Mesendoderm (in vitro differentiated cells): ENCODE measurements at regions not wholly inside any gene's neighbourhood (a gene's known extent, or its start where the extent isn't known, plus 50 kb on each side); places are given as distances from the start of the nearest gene placed in this dataset.

Experiments
- DNase-seq: peaks from one replicate; pipeline ENCODE4 v3.0.0; 2013
- H2AK5ac ChIP-seq: 2 replicates; pipeline ENCODE4 v1.6.1; 2013; ENCODE audit warnings: low read length, inconsistent platforms
- H2BK120ac ChIP-seq: 2 replicates; pipeline ENCODE4 v1.6.1; 2013; ENCODE audit warnings: low read depth, mild to moderate bottlenecking, low read length, moderate library complexity, mixed read lengths
- H2BK15ac ChIP-seq: replicated peaks from 2 replicates; pipeline ENCODE4 v1.6.1; 2013; ENCODE audit warnings: low read depth, mild to moderate bottlenecking, moderate library complexity
- H2BK5ac ChIP-seq: 2 replicates; pipeline ENCODE4 v1.6.1; 2013; ENCODE audit warnings: low read length, inconsistent platforms
- H3K18ac ChIP-seq: 2 replicates; pipeline ENCODE4 v1.6.1; 2013; ENCODE audit warnings: mild to moderate bottlenecking, low read length, mixed read lengths
- H3K23ac ChIP-seq: one replicate; pipeline ENCODE4 v1.6.1; 2013; ENCODE audit warnings: low read length
- H3K27ac ChIP-seq: 2 replicates; pipeline ENCODE4 v1.5.1; 2013; ENCODE audit warnings: low read depth, mild to moderate bottlenecking, inconsistent platforms, low read length, moderate library complexity
- H3K27me3 ChIP-seq: 2 replicates; pipeline ENCODE4 v1.6.1; 2013; ENCODE audit warnings: low read length, control low read depth, mild to moderate bottlenecking, inconsistent platforms; ENCODE audit not compliant: insufficient read depth, poor library complexity
- H3K36me3 ChIP-seq: 2 replicates; pipeline ENCODE4 v1.6.1; 2013; ENCODE audit warnings: low read length, inconsistent platforms; ENCODE audit not compliant: control insufficient read depth, insufficient read depth
- H3K4ac ChIP-seq: one replicate; pipeline ENCODE4 v1.6.1; 2013; ENCODE audit warnings: low read depth, mild to moderate bottlenecking, low read length, moderate library complexity
- H3K4me1 ChIP-seq: 2 replicates; pipeline ENCODE4 v1.6.1; 2013; ENCODE audit warnings: low read depth, low read length, inconsistent platforms; ENCODE audit not compliant: control insufficient read depth
- H3K4me2 ChIP-seq: 2 replicates; pipeline ENCODE4 v1.6.1; 2013; ENCODE audit warnings: low read length
- H3K4me3 ChIP-seq: 2 replicates; pipeline ENCODE4 v1.5.1; 2013; ENCODE audit warnings: mild to moderate bottlenecking, low read length
- H3K56ac ChIP-seq: one replicate; pipeline ENCODE4 v1.6.1; 2013; ENCODE audit warnings: low read length
- H3K79me1 ChIP-seq: 2 replicates; pipeline ENCODE4 v1.6.1; 2013; ENCODE audit warnings: low read length, inconsistent platforms
- H3K79me2 ChIP-seq: 2 replicates; pipeline ENCODE4 v1.6.1; 2013; ENCODE audit warnings: mild to moderate bottlenecking, low read length; ENCODE audit not compliant: control insufficient read depth, insufficient read depth
- H3K9ac ChIP-seq: 2 replicates; pipeline ENCODE4 v1.6.1; 2013; ENCODE audit warnings: low read length, inconsistent platforms
- H4K5ac ChIP-seq: one replicate; pipeline ENCODE4 v1.6.1; 2013; ENCODE audit warnings: low read length
- H4K8ac ChIP-seq: one replicate; pipeline ENCODE4 v1.6.1; 2013; ENCODE audit warnings: low read depth, mild to moderate bottlenecking, control low read depth, low read length, moderate library complexity
- WGBS: extraction: QIAGEN DNeasy Blood & Tissue Kit; methylation state at CpG from one replicate; pipeline ENCODE4 v1.1.7; 2013; ENCODE audit warnings: low lambda C conversion rate, missing lambda C conversion rate; ENCODE audit not compliant: insufficient coverage; ENCODE audit errors: extremely low coverage; 5-methylcytosine and 5-hydroxymethylcytosine counted together

DNA sequence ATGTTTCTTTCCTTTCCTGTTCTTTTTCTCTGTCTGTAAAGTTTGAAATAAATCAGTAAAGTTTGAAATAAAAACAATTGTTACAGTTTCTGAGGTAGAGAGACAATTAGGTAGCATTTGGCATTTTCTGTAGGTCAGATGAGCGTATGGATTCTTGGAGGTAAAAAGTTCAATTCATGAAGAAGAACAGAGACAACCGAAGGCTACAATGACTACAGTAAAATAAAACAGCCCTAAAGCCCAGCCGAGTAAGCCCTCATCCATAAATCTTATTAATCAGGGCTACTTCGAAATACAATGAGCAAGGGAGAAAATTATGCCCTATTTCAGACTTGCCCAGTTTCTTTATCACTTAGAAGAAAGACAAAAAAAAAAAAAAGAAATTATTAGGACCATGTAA, 941.9 kb upstream of the SLC10A2 start:
- H2BK15ac ChIP-seq, result no peak overlapping the region
- H3K4me2 ChIP-seq, result no peak overlapping the region
- H3K9ac ChIP-seq, result no peak overlapping the region
- no CpG with 5 or more reads among the region's 4 CpGs for WGBS
- no peak for DNase-seq
- no peaks in the 10 kb centered on the region for H3K27me3 ChIP-seq
- H3K56ac ChIP-seq, result no peak overlapping the region
- H3K36me3 ChIP-seq, result no peaks in the 10 kb centered on the region
- no peak overlapping the region for H3K23ac ChIP-seq
- H2BK5ac ChIP-seq, result no peak overlapping the region
- no peaks in the 10 kb centered on the region for H3K79me2 ChIP-seq
- no peaks in the 10 kb centered on the region for H3K4me1 ChIP-seq
- no peak overlapping the region for H3K4me3 ChIP-seq
- no peak overlapping the region for H4K5ac ChIP-seq
- no peak overlapping the region for H2BK120ac ChIP-seq
- no peaks in the 10 kb centered on the region for H3K79me1 ChIP-seq
- no peak overlapping the region for H3K18ac ChIP-seq
- no peak overlapping the region for H3K4ac ChIP-seq
- no peak overlapping the region for H3K27ac ChIP-seq
- no peak overlapping the region for H2AK5ac ChIP-seq
- H4K8ac ChIP-seq, result no peak overlapping the region

DNA sequence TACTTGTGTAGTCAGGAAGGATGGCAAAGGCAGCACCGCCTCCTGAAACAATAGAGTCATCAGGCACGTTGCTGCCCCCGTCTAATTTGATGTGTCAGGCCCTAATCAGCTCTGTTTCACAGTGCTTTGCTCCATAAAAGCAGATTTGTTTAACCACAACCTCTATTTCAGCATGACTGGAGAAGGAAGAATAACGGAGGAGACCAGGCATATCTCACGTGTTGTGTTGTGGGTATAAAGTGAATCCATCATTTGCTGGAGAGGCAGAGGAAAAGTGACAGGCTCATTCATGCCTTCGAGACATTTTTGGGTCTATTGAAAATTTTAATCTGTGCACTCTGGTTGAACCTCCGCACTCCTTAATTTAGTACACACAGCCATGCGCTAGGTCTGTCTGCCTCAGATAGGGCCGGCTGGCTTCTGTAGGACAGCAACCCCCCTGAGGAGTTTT, 940.4 kb upstream of the SLC10A2 start:
- Histone ChIP-seq H3K27ac (no peak overlapping the region), H2BK5ac (no peak overlapping the region), H3K79me2 (no peaks in the 10 kb centered on the region), H3K18ac (no peak overlapping the region), H3K23ac (no peak overlapping the region), H3K56ac (no peak overlapping the region), H3K36me3 (no peaks in the 10 kb centered on the region), H2AK5ac (no peak overlapping the region), H2BK15ac (no peak overlapping the region), H3K4me2 (no peak overlapping the region), H3K9ac (no peak overlapping the region), H3K4me3 (no peak overlapping the region), H2BK120ac (no peak overlapping the region), H3K4me1 (no peaks in the 10 kb centered on the region), H4K5ac (no peak overlapping the region), H4K8ac (no peak overlapping the region), H3K79me1 (no peaks in the 10 kb centered on the region), H3K4ac (no peak overlapping the region), H3K27me3 (no peaks in the 10 kb centered on the region)
- DNase-seq, result no peak
- WGBS, result no CpG with 5 or more reads among the region's 9 CpGs

DNA sequence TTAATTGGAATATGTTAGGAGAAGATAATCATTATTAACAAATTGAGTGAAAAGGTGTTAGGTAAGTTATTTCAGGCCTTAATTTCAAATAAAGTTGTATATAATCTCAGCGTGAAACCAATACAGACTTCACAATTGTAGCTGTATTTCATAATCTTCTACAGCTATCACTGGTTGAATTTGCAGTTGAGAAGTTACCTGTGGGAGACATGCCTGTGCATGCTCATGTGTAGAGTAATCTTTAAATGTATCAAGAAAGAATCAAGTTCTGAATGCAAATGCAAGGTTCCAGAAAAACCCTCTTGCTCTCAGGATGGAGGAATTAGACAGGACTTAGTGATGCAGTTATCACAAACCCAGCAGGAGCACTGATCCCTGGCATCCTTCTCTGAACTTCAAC, 938.4 kb upstream of the SLC10A2 start:
- no peak overlapping the region for H3K4me2 ChIP-seq
- H3K4me3 ChIP-seq, result no peak overlapping the region
- H3K23ac ChIP-seq, result no peak overlapping the region
- no peak overlapping the region for H3K27ac ChIP-seq
- no peak overlapping the region for H3K56ac ChIP-seq
- no peak overlapping the region for H3K9ac ChIP-seq
- H3K4ac ChIP-seq, result no peak overlapping the region
- DNase-seq, result no peak
- no peak overlapping the region for H3K18ac ChIP-seq
- no peak overlapping the region for H2AK5ac ChIP-seq
- no peaks in the 10 kb centered on the region for H3K79me2 ChIP-seq
- H2BK5ac ChIP-seq, result no peak overlapping the region
- H3K36me3 ChIP-seq, result no peaks in the 10 kb centered on the region
- no peaks in the 10 kb centered on the region for H3K27me3 ChIP-seq
- no peak overlapping the region for H2BK120ac ChIP-seq
- no peak overlapping the region for H2BK15ac ChIP-seq
- no peaks in the 10 kb centered on the region for H3K79me1 ChIP-seq
- H4K8ac ChIP-seq, result no peak overlapping the region
- H3K4me1 ChIP-seq, result no peaks in the 10 kb centered on the region
- WGBS, result no CpG with 5 or more reads among the region's 1 CpG
- no peak overlapping the region for H4K5ac ChIP-seq

DNA sequence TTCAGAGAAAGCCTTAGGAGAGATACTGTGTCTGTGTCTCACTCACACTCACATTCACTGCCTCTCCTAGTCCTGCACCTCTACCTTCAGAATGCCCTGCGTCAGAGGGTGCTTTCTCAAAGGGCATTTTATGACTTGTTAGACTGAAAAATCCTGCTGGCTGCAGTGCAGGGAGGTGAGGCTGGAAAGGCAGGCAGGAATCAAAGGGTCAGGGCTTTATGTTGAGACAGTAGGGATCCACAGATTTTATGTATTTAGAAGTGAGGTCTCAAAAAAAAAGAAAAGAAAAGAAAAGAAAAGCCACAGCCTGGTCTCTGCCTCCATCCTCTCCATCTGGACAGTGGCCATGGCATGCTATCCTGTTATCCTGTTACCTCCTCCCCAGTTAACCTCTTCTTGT, 936.0 kb upstream of the SLC10A2 start:
- WGBS, result no CpG with 5 or more reads among the region's 1 CpG
- no peaks in the 10 kb centered on the region for H3K79me1 ChIP-seq
- H3K4me2 ChIP-seq, result no peak overlapping the region
- no peak overlapping the region for H2BK120ac ChIP-seq
- H2AK5ac ChIP-seq, result no peak overlapping the region
- no peak overlapping the region for H4K8ac ChIP-seq
- no peaks in the 10 kb centered on the region for H3K36me3 ChIP-seq
- no peak overlapping the region for H3K18ac ChIP-seq
- H4K5ac ChIP-seq, result no peak overlapping the region
- H3K23ac ChIP-seq, result no peak overlapping the region
- H3K4me3 ChIP-seq, result no peak overlapping the region
- no peak overlapping the region for H3K4ac ChIP-seq
- no peak overlapping the region for H3K27ac ChIP-seq
- no peak for DNase-seq
- H3K9ac ChIP-seq, result no peak overlapping the region
- no peaks in the 10 kb centered on the region for H3K27me3 ChIP-seq
- H2BK5ac ChIP-seq, result no peak overlapping the region
- H3K4me1 ChIP-seq, result no peaks in the 10 kb centered on the region
- H3K79me2 ChIP-seq, result no peaks in the 10 kb centered on the region
- H3K56ac ChIP-seq, result no peak overlapping the region
- H2BK15ac ChIP-seq, result no peak overlapping the region

DNA sequence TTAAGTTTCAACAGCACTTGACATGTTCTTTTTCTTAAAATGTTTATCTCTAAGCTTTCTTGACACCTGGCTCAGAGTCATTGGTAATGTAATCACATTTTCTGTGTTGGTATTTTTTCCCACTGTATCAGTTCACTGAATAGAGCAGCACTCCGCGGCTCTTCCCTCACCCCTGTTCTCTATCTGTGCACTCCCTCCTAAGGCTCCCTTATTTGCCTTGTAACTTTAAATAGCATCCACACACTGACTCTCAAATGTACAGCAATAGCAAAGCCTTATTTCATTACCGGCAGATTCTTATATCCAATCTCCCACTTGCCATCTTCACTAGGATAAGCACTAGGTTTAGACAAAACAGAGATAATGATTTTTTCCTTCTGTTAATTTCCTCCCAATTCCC, 935.5 kb upstream of the SLC10A2 start:
- H3K9ac ChIP-seq, result no peak overlapping the region
- H3K79me1 ChIP-seq, result no peaks in the 10 kb centered on the region
- WGBS, result no CpG with 5 or more reads among the region's 3 CpGs
- no peak overlapping the region for H3K27ac ChIP-seq
- H2AK5ac ChIP-seq, result no peak overlapping the region
- no peaks in the 10 kb centered on the region for H3K27me3 ChIP-seq
- H3K4ac ChIP-seq, result no peak overlapping the region
- no peaks in the 10 kb centered on the region for H3K4me1 ChIP-seq
- H3K4me3 ChIP-seq, result no peak overlapping the region
- no peak overlapping the region for H3K4me2 ChIP-seq
- H3K18ac ChIP-seq, result no peak overlapping the region
- no peak overlapping the region for H3K56ac ChIP-seq
- DNase-seq, result no peak
- no peak overlapping the region for H4K8ac ChIP-seq
- H2BK120ac ChIP-seq, result no peak overlapping the region
- H2BK5ac ChIP-seq, result no peak overlapping the region
- H2BK15ac ChIP-seq, result no peak overlapping the region
- no peak overlapping the region for H3K23ac ChIP-seq
- H4K5ac ChIP-seq, result no peak overlapping the region
- no peaks in the 10 kb centered on the region for H3K79me2 ChIP-seq
- H3K36me3 ChIP-seq, result no peaks in the 10 kb centered on the region

DNA sequence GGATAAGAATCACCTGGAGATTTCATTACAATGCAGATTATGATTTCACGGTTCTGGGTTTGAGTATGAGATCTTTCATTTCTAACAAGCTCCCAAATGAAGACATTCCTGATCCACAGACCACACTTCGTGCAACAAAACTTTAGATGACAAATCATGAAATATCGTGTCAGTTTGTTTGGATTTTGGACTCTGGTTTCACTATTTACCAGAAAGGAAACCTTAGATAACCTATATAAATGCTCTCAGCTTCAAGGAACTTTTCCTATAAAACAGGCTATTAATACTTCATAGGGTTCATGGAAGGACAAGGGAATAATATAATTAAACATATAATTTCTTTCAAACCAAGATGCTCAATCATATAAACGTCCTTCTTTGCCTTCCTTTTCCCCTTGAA, 930.5 kb upstream of the SLC10A2 start:
- no peaks in the 10 kb centered on the region for H3K27me3 ChIP-seq
- H3K18ac ChIP-seq, result no peak overlapping the region
- no peak overlapping the region for H2AK5ac ChIP-seq
- no peak overlapping the region for H3K9ac ChIP-seq
- H3K56ac ChIP-seq, result no peak overlapping the region
- no peak overlapping the region for H2BK120ac ChIP-seq
- H3K4me1 ChIP-seq, result no peaks in the 10 kb centered on the region
- H3K4me2 ChIP-seq, result no peak overlapping the region
- no peaks in the 10 kb centered on the region for H3K79me1 ChIP-seq
- DNase-seq, result no peak
- no peak overlapping the region for H4K5ac ChIP-seq
- H2BK15ac ChIP-seq, result no peak overlapping the region
- H3K36me3 ChIP-seq, result no peaks in the 10 kb centered on the region
- no peak overlapping the region for H4K8ac ChIP-seq
- H3K27ac ChIP-seq, result no peak overlapping the region
- H3K79me2 ChIP-seq, result no peaks in the 10 kb centered on the region
- no peak overlapping the region for H3K4ac ChIP-seq
- H2BK5ac ChIP-seq, result no peak overlapping the region
- WGBS, result no CpG with 5 or more reads among the region's 4 CpGs
- H3K4me3 ChIP-seq, result no peak overlapping the region
- no peak overlapping the region for H3K23ac ChIP-seq
